Subcutaneous abdominal adipose tissue (tissue), 5 donors: ENCODE measurements at regions not wholly inside any gene's neighbourhood (a gene's known extent, or its start where the extent isn't known, plus 50 kb on each side); places are given as distances from the start of the nearest gene placed in this dataset.
"Not testable (repeated sequence)": the region's sequence is repeated elsewhere in the genome, so short reads cannot be mapped to it uniquely, and the experiment has no call there.

ENCODE experiments used
- H3K27ac ChIP-seq: one replicate; pipeline ENCODE4 v1.7.0; 2013; ENCODE audit warnings: low read depth, mild to moderate bottlenecking, inconsistent platforms, low read length, moderate library complexity
- H3K27me3 ChIP-seq, 5 donors: one replicate each; pipeline ENCODE4 v1.7.0; 2013; ENCODE audit warnings: low read length in 5 of 5, inconsistent platforms in 1 of 5; ENCODE audit not compliant: control insufficient read depth in 5 of 5, insufficient read depth in 4 of 5
- H3K36me3 ChIP-seq, 5 donors: one replicate each; pipeline ENCODE4 v1.7.0; 2013; ENCODE audit warnings: low read length in 5 of 5; ENCODE audit not compliant: control insufficient read depth in 5 of 5, insufficient read depth in 5 of 5
- H3K4me1 ChIP-seq, 5 donors: one replicate each; pipeline ENCODE4 v1.7.0; 2013; ENCODE audit warnings: low read length in 5 of 5, mild to moderate bottlenecking in 3 of 5, moderate library complexity in 1 of 5; ENCODE audit not compliant: control insufficient read depth in 5 of 5, insufficient read depth in 5 of 5
- H3K4me3 ChIP-seq, 5 donors: one replicate each; pipeline ENCODE4 v1.7.0; 2013; ENCODE audit warnings: low read length in 5 of 5, low read depth in 1 of 5
- H3K9ac ChIP-seq, 5 donors: one replicate each; pipeline ENCODE4 v1.7.0; 2013; ENCODE audit warnings: low read length in 5 of 5, mild to moderate bottlenecking in 4 of 5, moderate library complexity in 3 of 5
- H3K9me3 ChIP-seq, 5 donors: one replicate each; pipeline ENCODE4 v1.7.0; 2013; ENCODE audit warnings: low read length in 5 of 5; ENCODE audit not compliant: control insufficient read depth in 5 of 5
- donor health status: healthy.
- donor health status: healthy.
- donor health status: healthy.
- donor health status: healthy.
- donor health status: healthy.

DNA sequence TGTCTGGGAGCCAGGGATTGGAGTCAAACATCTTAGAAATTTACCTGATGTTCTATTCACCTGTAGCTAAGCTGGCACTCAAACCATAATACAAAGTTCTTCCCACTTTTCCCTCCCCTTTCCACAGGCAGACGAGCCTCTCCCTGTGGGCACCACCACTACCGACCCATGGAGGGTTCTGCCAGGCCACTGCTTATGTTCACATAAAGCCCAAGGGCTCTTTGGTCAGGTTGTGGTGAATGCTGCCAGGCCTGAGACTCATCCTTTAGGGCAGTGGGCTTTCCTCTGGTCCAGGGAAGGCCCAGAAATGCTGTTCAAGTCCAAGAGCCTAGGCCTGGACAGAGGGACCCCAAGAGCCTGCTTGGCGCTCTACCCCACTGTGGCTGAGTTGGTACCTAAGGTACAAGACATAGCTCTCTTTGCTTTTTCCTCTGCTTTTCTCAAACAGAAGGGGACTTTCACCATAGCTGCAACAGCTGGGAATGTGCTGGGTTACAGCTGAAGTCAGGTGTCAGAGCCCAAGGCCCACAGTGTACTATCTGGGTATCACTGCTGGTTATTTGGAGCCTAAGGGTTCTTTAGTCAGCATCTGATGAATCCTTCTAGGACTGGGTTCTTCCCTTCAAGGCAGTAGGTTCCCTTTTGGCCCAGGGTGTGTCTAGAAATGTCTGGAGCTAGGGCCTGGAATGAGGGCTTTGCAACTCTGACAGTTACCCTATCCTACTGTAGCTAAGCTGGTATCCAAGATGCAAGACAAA is 620.1 kb downstream of the TLE1 start:
- Histone ChIP-seq H3K9me3 (peaks cover 0 to 3% (median 2%) of the 10 kb centered on the region in 5 donors), H3K4me3 (no peak overlapping the region), H3K27ac (no peak overlapping the region), H3K36me3 (no peaks in the 10 kb centered on the region), H3K4me1 (no peaks in the 10 kb centered on the region), H3K27me3 (no peaks in the 10 kb centered on the region), H3K9ac (no peak overlapping the region)

DNA sequence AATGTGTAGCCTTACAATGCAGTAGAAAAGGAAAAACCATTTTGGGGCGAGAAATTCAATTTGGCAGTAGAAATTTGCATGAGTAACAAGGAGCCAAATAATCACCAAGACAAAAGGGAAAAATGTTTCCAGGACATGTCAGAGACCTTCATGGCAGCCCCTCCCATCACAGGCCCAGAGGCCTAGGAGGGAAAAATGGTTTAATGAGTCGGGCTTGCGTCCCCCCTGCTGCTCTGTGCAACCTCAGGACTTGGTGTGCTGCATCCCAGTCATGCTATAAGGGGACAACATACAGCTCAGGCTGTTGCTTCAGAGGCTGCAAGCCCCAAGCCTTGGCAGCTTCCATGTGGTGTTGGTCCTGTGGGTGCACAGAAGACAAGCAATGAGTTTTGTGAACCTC is 626.4 kb downstream of the TLE1 start:
- peaks cover 0 to 18% (median 12%) of the 10 kb centered on the region in 5 donors for H3K9me3 ChIP-seq
- not testable (repeated sequence) for H3K4me3 ChIP-seq, H3K27ac ChIP-seq, H3K27me3 ChIP-seq, H3K36me3 ChIP-seq, H3K4me1 ChIP-seq, H3K9ac ChIP-seq

DNA sequence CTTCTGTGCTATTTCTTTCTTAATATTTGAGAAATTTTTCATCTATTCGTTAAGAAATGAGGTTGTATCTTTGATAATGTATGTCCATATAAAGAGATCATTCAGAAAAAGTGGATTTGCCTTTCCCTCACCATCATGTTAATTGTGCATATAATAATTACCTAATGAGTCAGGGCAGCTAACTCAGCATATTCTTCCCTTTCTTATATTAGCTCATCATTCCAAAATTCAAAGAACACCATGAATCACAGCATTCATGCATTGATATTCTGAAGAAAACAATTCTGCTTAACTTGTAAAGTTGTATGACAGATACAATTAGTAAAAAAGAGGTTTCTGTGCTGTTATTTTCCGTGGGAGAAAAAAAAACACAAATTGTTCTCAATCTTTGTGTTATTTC is 630.6 kb downstream of the TLE1 start:
- H3K4me1 ChIP-seq, result no peaks in the 10 kb centered on the region
- no peak overlapping the region for H3K4me3 ChIP-seq
- no peaks in the 10 kb centered on the region for H3K27me3 ChIP-seq
- H3K9ac ChIP-seq, result no peak overlapping the region
- peaks cover 0 to 12% (median 6%) of the 10 kb centered on the region in 5 donors for H3K9me3 ChIP-seq
- no peak overlapping the region for H3K27ac ChIP-seq
- no peaks in the 10 kb centered on the region for H3K36me3 ChIP-seq

DNA sequence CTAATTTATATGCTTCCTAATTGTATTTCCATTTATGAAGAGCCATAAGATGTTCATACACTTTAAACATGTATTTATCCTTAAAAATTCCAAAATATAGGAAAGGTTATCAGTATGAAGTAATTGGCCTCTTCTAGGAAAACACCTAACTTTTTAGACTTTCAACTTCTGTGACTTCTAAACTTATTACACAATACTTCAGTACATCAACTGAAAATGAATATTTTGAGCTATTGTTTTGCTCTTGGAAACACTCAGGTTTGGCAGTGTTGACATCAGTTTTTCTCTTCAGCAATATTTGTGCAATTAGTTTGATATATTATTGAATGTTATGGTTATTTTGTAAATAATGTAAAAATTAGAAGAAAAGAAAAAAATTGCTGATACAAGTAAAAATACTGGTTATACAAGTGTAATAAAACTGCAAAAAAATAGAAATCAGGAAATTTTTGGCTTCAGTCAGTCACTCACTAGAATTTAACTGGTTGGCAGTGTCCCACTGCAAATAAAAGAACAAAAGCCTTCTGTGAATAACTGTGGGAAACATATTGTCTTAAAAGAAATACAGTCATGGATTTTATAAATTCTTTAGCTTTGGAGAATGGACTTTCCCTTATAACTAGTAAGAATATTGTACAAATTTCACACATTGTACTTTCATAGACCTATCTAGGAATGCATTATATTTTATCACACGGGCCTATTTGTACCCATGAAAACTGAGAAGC is 635.9 kb downstream of the TLE1 start:
- no peaks in the 10 kb centered on the region for H3K4me1 ChIP-seq
- H3K27me3 ChIP-seq, result no peaks in the 10 kb centered on the region
- no peaks in the 10 kb centered on the region for H3K36me3 ChIP-seq

DNA sequence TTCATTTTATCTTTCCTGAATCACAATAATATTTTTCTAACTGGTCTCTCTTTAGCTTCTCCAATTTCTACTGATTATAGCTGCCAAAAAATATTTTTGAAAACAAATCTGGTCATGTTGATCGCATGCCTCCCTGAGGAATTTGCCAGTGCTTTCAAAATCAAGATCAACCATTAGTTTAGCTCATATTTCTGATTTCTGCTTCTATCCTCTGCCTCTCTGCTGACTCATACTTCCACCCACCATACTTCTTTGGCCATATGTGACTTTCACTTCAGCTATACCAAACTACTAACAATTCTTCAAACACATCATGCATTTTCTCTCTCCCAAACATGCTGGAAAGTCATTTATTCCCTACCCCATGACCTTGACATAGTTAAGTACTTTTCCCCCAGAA is 636.5 kb downstream of the TLE1 start:
- Histone ChIP-seq H3K9ac (no peak overlapping the region), H3K36me3 (no peaks in the 10 kb centered on the region), H3K4me1 (no peaks in the 10 kb centered on the region), H3K9me3 (no peaks in the 10 kb centered on the region), H3K4me3 (no peak overlapping the region), H3K27me3 (no peaks in the 10 kb centered on the region), H3K27ac (no peak overlapping the region)

More for the DNA sequence above, 635.9 kb downstream of the TLE1 start:
- Histone ChIP-seq H3K9me3 (no peaks in the 10 kb centered on the region), H3K4me3 (no peak overlapping the region), H3K27ac (no peak overlapping the region), H3K9ac (no peak overlapping the region)

DNA sequence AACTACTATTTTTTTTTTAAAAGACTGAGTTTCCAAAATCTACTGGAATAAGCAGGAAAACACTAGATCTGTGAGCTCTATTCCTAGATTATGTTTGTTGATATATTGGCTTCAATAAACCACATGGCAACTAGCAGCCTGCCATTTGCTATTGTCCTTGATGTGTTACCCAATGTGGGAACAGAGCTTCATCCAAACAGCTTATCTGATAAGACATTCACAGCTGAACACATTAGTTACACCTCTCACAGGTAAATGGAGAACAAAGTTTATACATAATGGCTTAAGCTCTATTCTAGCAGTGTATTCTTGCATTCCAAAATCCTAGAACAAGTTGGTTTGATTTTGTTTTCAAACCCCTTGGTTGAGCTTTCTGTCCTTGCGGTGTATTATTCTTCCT is 642.1 kb downstream of the TLE1 start:
- H3K27me3 ChIP-seq, result no peaks in the 10 kb centered on the region
- no peaks in the 10 kb centered on the region for H3K36me3 ChIP-seq
- H3K9ac ChIP-seq, result no peak overlapping the region
- no peaks in the 10 kb centered on the region for H3K9me3 ChIP-seq
- no peak overlapping the region for H3K27ac ChIP-seq
- H3K4me1 ChIP-seq, result no peaks in the 10 kb centered on the region
- H3K4me3 ChIP-seq, result no peak overlapping the region

DNA sequence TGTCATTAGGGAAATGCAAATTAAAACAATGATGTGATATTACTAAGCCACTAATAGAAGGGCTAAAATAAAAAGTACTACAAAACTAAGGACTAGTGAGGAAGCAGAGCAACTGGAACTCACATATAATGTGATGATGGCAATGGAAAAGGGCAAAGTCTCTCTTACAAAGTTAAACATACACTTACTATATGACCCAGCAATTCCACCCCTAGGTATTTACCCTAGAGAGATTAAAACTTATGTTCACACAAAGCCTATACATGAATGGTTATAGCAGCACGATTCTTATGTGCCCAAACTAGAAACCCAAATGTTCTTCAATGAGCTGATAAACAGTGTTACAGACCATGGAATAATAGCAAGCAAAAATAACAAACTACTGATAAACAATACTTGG is 643.7 kb downstream of the TLE1 start:
- Histone ChIP-seq H3K9ac (no peak overlapping the region), H3K27ac (no peak overlapping the region), H3K4me3 (no peak overlapping the region), H3K9me3 (no peaks in the 10 kb centered on the region), H3K36me3 (no peaks in the 10 kb centered on the region), H3K4me1 (no peaks in the 10 kb centered on the region), H3K27me3 (no peaks in the 10 kb centered on the region)

DNA sequence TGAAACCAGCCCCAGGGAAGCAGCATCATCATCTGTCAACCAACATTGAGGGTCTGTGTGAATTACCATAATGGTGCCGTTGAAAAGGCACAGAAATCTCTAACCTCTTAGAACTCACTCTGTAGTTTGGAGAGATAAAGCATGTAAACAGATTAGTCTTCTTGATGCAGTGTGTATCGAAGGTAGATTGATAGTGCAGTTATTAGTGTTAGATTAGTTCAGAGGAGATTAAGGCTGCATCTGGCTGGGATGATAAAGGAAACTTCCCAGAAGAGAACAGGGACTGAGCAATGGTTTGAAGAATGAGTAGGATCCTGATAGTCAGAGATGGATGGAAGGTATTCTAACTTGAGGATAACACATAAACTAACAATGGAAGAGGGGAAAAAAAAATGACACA is 651.5 kb downstream of the TLE1 start:
- Histone ChIP-seq H3K27me3 (no peaks in the 10 kb centered on the region), H3K36me3 (no peaks in the 10 kb centered on the region), H3K27ac (no peak overlapping the region), H3K4me3 (no peak overlapping the region), H3K9me3 (no peaks in the 10 kb centered on the region), H3K9ac (no peak overlapping the region), H3K4me1 (no peaks in the 10 kb centered on the region)

DNA sequence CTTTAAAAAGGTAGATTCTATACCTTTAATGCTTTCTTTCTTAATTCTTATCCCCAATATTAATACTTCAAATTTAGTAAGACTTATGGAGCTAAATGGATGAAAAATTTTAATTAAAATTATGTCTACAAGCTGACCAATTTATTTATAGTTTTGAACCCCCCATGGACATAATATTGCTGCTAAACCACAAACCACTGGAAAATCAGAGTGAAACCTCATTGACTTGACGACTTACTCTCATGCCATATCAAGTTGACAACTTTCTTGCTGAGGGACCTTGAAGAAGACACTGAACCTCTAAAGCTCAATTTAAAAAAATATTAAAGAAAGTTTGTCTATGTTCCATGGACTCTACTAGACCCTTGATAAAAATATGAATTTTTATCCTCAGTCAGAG is 653.7 kb downstream of the TLE1 start:
- Histone ChIP-seq H3K27me3 (no peaks in the 10 kb centered on the region), H3K36me3 (no peaks in the 10 kb centered on the region), H3K9me3 (no peaks in the 10 kb centered on the region), H3K27ac (no peak overlapping the region), H3K4me3 (no peak overlapping the region), H3K9ac (no peak overlapping the region), H3K4me1 (no peaks in the 10 kb centered on the region)

DNA sequence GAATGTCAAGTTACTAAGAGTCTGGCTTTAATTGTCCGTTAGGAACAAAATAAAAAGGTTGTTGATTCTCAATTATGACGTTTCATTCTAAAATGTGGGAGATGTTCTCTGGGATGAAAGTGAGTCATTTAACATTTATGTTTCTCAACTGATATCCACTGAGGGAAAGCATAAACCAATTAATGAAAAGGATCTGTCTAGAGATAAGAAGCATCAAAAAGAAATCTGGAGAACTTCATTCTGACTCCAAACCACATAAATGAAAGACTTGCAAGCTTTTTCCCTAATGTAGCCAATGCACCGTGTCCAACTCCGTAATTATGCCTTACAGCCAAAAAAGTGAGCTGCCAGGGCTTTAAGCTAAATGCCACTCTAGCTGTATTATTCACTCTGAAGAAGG is 654.2 kb downstream of the TLE1 start:
- Histone ChIP-seq H3K4me1 (no peaks in the 10 kb centered on the region), H3K4me3 (no peak overlapping the region), H3K9ac (no peak overlapping the region), H3K27me3 (no peaks in the 10 kb centered on the region), H3K9me3 (no peaks in the 10 kb centered on the region), H3K27ac (no peak overlapping the region), H3K36me3 (no peaks in the 10 kb centered on the region)
